GM19240 (cell line): ENCODE measurements at regions not wholly inside any gene's neighbourhood (a gene's known extent, or its start where the extent isn't known, plus 50 kb on each side); places are given as distances from the start of the nearest gene placed in this dataset.
"Not testable (repeated sequence)": the region's sequence is repeated elsewhere in the genome, so short reads cannot be mapped to it uniquely, and the experiment has no call there.

Experiments
- DNase-seq: peaks from one replicate; pipeline ENCODE4 v3.0.0; 2011; ENCODE audit warnings: low spot score; ENCODE audit not compliant: insufficient read length

DNA sequence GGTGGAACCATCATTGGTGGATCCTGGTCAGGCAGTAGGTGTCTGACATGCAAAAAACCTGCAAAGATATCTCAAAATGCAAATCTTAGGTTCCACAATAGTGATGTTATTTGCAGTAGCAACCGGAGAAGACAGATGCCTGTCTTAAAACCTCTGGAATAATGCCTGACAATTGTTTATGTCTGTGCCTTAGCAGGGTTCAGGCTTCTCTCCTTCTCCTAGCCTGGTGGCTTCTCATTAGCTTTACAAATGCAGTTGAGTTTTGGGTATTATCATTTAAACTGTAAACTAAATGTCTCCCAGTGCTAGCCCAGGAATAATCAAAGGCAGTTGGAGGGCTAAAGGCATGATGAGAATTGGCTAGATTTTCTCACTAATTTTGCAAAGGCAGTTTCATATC, 146.3 kb upstream of the NRG3 start:
- DNase-seq = no peak

GRCh38 chr10:81730891-81731290, 144.1 kb upstream of the NRG3 start:
- no peak for DNase-seq

- DNase-seq = no peak
Observed at GRCh38 chr10:81733542-81733941, 141.5 kb upstream of the NRG3 start.

- DNase-seq = not testable (repeated sequence)
Observed at GRCh38 chr10:81735167-81735566, 139.8 kb upstream of the NRG3 start.

- no peak for DNase-seq
Observed at GRCh38 chr10:81759111-81759510, 115.9 kb upstream of the NRG3 start.

DNA sequence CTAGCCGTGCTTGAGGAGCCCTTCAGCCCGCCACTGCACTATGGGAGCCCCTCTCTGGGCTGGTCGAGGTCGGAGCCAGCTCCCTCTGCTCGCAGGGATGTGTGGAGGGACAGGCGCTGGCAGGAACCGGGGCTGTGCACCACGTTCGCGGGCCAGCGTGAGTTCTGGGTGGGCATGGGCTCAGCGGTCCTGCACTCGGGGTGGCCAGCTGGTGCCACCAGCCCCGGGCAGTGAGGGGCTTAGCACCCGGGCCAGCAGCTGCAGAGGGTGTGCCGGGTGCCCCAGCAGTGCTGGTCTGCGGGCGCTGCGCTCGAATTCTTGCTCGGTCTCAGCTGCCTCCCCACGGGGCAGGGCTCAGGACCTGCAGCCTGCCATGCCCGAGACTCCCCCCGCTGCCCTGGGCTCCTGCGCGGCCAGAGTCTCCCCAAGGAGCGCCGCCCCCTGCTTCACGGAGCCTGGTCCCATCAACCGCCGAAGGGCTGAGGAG, 90.8 kb upstream of the NRG3 start:
- no peak for DNase-seq

DNA sequence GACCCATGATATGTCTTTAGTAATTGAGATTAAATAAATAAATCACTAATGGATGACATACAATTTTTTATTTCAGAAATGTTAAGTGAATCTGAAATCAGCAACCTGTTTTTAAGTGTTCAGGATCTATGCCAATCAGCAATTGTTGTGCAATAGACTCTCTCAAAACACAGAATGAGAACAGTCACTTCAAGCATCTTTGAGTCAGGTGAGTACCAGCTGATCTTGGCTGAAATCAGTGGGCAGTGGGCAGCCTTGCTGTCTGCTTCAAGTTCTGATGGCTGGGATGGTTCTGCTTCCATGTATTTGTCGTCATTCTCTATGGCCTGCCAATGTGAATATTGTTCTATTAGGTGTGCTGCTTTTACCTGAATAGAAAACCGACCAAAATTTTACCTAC, 82.3 kb upstream of the NRG3 start:
- DNase-seq = no peak

DNA sequence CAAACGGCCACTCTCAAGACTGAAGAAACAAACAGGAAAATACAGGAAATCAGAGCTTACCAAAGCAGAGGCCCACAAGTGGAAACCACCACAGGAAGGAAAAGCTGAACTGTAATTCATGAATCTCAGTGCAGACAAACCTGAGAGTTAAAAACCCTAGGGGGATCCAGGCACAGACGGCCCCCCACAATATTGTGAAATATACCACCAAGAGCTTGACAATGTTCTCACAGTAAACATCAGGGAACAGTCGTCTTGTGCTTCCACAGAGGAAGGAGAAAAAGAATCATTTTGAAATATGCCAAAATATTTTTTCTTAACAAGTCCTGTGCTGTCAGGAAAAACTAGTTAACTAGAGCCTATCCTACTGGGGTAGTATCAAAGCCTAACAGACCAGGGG, 68.2 kb upstream of the NRG3 start:
- DNase-seq = no peak

DNA sequence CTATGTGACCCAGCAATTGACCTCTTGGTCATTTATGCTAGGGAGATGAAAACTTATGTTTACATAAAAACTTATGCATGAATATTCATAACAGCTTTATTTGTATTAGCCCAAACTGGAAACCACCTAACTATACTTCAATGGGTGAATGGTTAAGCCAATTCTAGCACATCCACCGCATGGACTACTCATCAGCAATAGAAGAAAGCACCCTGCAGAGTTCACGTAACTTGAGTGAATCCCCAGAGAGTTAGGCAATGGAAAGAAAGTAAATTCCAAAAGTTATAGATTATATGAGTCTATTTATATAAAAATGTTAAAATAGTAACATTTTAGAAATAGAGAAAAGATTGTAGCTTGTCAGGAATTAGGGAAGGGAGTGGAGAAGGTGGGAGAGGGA, 60.2 kb upstream of the NRG3 start:
- DNase-seq = no peak

- DNase-seq = no peak
Observed at GRCh38 chr10:81817596-81818170, 57.3 kb upstream of the NRG3 start.

GRCh38 chr10:81820418-81820817, 54.6 kb upstream of the NRG3 start:
- DNase-seq = no peak
